ENCODE measurements at regions not wholly inside any gene's neighbourhood (a gene's known extent, or its start where the extent isn't known, plus 50 kb on each side); places are given as distances from the start of the nearest gene placed in this dataset.

GRCh38 chr14:83583201-83583600 lies 1946.7 kb upstream of the FLRT2 start:
- no peak for TF ChIP-seq CTCF (IDR thresholded peaks at IDR 0.05; ENCODE audit: extremely low read depth, insufficient read depth, missing control alignments)
- in situ Hi-C loops (cut with MboI; ENCODE audit: low pct_unique_long_range_greater_than_20kb, low sequenced_read_pairs, unreplicated experiment), result no loop called here
- no peak for DNase-seq (ENCODE audit: low spot score)

DNA sequence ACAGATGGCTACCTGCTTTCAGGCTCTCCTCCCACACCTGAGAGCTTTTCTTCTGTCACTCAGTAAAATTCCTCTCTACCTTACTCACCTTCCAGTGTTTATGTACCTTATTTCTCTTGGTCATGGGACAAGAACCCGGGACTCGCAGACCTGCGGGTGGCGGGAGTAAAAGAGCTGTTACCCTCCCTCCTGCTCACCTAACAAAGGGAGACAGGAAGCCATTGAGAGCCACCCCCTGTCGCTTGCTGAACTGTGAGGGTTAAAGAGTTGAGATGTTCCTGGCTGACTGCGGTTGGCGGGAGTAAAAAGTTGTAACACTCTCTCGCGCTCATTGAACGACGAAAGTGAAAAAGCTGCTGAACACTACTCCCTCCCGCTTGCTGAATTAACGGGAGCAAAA lies 1935.1 kb upstream of the FLRT2 start:
- DNase-seq (ENCODE audit: low spot score), result no peak
- in situ Hi-C loops (cut with MboI; ENCODE audit: low pct_unique_long_range_greater_than_20kb, low sequenced_read_pairs, unreplicated experiment), result no loop called here
- TF ChIP-seq CTCF (IDR thresholded peaks at IDR 0.05; ENCODE audit: extremely low read depth, insufficient read depth, missing control alignments), result no peak

DNA sequence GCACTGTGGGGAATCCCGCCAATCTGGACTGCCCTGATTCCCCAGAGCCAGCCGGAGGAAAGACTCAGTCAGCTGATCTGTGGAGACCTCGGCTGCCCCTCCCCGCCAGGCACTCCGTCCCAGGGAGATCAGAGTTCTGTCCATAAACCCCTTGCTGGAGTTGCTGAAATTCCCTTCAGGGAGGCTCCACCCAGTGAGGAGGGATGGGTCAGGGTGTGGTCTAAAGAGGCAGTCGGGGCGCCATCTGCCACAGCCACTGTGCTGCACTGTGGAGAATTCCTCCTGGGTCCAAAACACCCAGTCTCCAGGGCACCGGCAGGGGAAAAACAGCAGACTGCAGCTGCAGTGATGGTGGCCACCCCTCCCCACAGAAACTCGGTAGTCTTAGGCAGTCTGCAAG lies 1922.3 kb upstream of the FLRT2 start:
- in situ Hi-C loops (cut with MboI; ENCODE audit: low pct_unique_long_range_greater_than_20kb, low sequenced_read_pairs, unreplicated experiment), result no loop called here
- no peak for DNase-seq (ENCODE audit: low spot score)
- no peak for TF ChIP-seq CTCF (IDR thresholded peaks at IDR 0.05; ENCODE audit: extremely low read depth, insufficient read depth, missing control alignments)

DNA sequence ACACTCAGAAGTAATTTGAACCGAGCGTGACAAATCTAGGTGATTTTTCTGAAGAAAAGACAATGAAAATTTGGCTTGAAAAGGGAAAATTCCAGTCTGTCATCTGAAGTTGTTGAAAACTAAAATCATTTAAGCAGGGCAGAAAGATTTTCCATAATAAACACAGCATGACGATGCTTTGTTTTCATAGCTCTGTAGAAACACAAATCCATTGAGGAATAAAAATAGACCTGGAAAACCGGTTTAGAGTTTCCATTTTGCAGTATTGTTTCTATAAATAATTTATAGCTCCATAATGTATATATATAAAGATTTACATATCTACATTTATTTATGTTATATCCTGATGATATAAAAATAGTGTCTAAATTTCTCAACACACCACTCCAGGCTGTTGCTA lies 1918.5 kb upstream of the FLRT2 start:
- in situ Hi-C loops (cut with MboI; ENCODE audit: low pct_unique_long_range_greater_than_20kb, low sequenced_read_pairs, unreplicated experiment), result no loop called here
- no peak for DNase-seq (ENCODE audit: low spot score)
- TF ChIP-seq CTCF (IDR thresholded peaks at IDR 0.05; ENCODE audit: extremely low read depth, insufficient read depth, missing control alignments), result no peak

- no peak for DNase-seq (ENCODE audit: low spot score)
- in situ Hi-C loops (cut with MboI; ENCODE audit: low pct_unique_long_range_greater_than_20kb, low sequenced_read_pairs, unreplicated experiment), result no loop called here
- no peak for TF ChIP-seq CTCF (IDR thresholded peaks at IDR 0.05; ENCODE audit: extremely low read depth, insufficient read depth, missing control alignments)
These were observed 1918.0 kb upstream of the FLRT2 start for GRCh38 chr14:83611906-83612390.

DNA sequence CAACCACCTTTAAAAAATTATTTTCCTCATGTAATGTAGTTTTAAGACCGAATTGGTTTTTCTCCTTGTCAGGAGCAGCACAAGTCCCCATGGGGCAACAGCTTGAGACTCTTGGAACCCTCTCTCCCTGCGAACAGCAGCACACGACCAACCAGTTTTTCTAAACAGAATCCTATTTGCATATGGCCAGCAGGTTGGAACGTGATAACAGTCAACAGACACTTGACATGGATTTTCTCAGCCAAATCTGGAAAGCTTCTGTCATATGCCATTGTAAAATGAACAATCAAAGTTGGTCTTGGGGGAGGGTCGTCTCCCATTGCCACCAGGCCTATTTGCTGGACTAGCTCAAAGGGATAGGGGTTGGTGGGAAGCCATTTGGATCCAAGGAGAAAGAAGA lies 1915.0 kb upstream of the FLRT2 start:
- no peak for DNase-seq (ENCODE audit: low spot score)
- in situ Hi-C loops (cut with MboI; ENCODE audit: low pct_unique_long_range_greater_than_20kb, low sequenced_read_pairs, unreplicated experiment), result no loop called here
- TF ChIP-seq CTCF (IDR thresholded peaks at IDR 0.05; ENCODE audit: extremely low read depth, insufficient read depth, missing control alignments), result no peak

DNA sequence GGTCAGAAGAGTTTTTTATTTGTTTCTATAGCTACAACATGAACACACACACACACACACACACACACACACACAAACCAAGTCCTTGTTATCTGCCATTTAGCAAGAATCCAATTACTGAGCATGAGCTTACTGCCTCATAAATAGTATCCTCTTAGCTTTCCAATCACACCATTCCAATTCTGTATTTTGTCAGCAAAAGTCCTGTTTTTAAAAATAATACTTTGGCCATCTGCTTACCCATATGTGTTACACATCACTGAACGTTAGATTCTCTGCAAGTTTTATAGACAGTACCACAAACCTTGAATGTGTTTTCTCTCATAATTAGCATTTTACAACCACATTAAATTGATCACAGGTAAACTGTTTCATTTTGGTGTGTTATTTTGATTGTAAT lies 1905.4 kb upstream of the FLRT2 start:
- DNase-seq (ENCODE audit: low spot score), result no peak
- no peak for TF ChIP-seq CTCF (IDR thresholded peaks at IDR 0.05; ENCODE audit: extremely low read depth, insufficient read depth, missing control alignments)
- in situ Hi-C loops (cut with MboI; ENCODE audit: low pct_unique_long_range_greater_than_20kb, low sequenced_read_pairs, unreplicated experiment), result no loop called here
